CD4-positive, alpha-beta T cell treated with Interleukin-21 for 1 hour (primary cell): ENCODE measurements at regions not wholly inside any gene's neighbourhood (a gene's known extent, or its start where the extent isn't known, plus 50 kb on each side); places are given as distances from the start of the nearest gene placed in this dataset.

ENCODE experiments used
- DNase-seq: peaks from one replicate; pipeline ENCODE4 v3.0.0-alpha.2; 2020

- DNase-seq, result no peak
Measured at GRCh38 chr2:8407332-8407731, 274.5 kb upstream of the ID2 start.

DNA sequence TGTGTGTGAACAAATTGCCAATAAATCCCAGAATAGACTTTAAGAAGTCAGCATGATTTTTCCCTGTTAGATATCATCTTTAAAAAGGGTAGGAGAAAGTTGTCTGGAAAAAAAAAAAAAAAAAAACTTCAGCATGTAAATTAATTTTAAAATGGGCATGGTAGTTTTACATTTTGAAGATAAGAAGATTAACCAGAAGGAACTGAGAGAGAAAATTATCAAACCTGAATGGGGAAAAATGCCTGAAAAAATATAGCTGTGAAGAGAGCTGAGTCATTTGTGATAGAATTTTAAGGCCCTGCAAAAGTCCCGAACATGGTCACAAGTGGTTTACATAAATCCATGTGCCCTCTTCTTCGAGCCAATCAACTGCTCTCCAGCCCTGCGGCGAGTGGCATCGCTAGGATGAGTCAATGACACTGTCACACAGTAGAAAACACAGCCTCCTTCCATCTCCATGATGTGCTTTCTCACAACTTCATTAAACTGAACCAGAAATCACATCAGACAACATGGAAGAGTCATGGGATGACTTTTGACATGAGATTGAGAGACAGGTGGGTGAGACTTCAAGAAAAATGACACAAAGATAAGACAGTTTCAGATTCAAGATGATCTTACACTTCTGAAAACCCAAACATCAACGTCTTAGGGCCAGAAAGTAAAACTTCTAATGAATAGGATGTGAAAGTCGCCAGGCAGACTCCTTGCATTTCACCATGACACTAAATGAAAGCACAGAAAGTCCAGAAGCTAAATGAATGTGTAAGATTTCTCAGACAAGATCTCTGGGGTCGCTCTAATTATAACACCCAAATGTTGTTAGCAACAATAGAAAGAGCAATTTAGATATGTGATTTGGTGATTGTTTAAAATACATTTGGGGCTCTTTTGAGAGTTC is 273.0 kb upstream of the ID2 start:
- DNase-seq, result peak; percentile 56

- DNase-seq, result no peak
Measured at GRCh38 chr2:8409461-8410260, 272.2 kb upstream of the ID2 start.

DNA sequence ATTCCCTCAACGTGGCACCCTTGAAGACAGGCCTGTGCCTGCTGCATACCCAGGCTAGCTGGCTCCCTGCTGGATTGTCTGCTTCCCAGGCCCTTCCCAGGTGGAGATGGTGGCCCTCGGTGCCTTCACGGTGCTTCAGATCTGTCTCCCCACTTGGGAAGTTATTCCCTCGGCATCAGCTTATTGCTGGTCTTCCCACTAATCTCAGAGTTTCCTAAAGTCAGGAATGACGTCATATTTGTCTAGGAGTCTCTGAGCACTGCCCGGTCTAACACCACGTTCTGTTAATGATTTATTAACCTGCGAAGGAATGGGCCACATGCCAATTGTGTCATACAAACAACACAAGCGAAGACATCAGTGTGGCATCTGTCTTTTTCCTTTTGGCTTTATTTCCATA is 269.8 kb upstream of the ID2 start:
- DNase-seq, result no peak

DNA sequence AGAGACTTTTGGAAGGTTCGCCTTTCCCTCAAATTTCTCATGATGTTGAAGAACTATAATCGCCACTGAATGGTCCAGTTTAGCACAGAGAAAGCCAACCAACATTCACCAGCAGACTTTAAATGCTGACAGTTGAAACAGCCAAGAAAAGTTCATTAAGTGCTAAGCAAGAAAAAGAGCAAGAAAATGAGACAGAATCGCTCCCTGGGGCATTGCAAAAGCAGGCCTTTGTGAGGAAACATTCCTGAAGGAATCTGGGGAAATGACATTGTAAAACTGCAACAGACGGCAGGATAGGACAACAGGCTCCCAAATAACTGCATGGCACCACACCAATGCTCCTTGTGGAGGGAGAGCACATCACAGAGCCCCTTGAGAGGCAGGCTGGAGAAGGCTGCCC is 269.3 kb upstream of the ID2 start:
- no peak for DNase-seq

- DNase-seq, result no peak
Measured at GRCh38 chr2:8413589-8414135, 268.2 kb upstream of the ID2 start.

GRCh38 chr2:8414946-8415879 is 266.6 kb upstream of the ID2 start:
- DNase-seq, result no peak

- no peak for DNase-seq
Measured at GRCh38 chr2:8416001-8416571, 265.8 kb upstream of the ID2 start.

- no peak for DNase-seq
Measured at GRCh38 chr2:8416849-8417832, 264.7 kb upstream of the ID2 start.

DNA sequence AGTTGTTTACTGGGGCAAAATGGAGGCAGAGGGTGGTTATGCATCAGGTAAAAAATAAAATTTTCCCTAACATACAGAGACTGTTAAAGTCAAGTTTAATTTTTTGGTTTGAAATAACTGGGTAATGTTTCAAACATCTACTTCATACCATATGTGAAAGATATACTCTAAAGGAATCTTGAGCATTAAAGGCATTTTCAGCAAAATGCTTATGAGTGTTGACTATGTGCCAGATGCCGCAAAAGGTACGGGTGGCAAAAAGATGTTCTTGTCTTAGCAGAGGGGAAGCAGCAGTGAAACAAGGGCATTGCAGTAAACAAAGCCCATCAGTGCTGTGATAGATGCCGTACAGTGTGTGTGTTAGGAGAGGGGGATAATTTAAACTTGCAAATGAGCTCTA is 263.1 kb upstream of the ID2 start:
- DNase-seq, result no peak

DNA sequence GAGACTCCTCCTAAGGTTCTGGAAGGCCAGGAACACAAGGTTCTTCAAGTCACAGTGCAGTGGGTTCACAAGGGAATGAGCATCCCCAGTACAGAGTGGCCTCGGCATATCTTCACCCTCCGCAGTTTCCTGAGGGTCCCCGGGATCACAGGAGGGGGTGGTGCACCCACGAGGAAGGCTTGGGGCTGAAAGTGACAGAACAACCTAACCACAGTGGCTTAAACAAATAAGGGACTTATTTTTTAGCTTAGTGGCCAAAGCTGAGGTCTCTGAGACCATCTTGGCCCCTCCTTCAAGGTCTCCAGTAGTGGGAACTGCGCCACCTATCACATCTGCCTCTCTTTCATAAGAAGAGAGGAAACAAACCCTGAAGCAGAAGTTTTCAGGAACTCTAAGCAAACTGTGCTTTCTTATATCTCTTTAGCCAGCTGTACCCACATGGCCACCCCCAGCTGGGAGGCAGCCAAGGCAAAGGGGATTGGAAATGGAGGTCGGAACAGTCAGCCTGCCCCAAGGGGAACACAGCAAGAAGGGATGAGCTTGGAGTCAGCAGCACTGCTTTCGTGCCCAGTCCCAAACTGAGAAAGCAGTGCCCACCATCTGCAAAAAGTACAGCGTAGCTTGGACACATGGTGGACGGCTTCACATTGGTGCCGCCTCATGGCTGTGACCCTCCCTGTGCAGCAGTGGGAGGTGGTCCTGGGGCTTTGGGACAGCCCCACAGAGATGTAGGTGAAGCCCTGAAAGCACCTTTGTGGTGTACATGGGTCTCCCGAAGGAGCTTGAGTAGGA is 260.0 kb upstream of the ID2 start:
- DNase-seq, result no peak

DNA sequence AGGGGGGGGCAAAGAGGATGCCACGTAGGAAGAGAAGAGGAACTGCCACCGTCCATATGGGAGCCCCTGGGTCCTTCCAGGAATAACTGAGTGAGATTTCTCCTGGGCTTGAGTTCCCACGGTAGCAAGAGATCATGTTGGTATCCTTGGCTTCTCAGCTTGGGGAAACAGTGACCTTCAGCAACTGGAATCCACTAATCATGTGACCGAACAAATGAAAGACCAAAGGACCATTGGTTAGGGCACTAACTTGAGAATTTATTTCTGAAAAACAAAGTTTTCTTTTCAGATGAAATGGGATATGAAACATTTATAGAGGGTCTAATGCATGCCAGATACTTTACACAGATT is 259.4 kb upstream of the ID2 start:
- DNase-seq, result no peak

GRCh38 chr2:8424997-8425900 is 256.6 kb upstream of the ID2 start:
- DNase-seq, result peak; percentile 28

GRCh38 chr2:8426550-8426949 is 255.3 kb upstream of the ID2 start:
- DNase-seq, result no peak

- no peak for DNase-seq
Measured at GRCh38 chr2:8427211-8427610, 254.6 kb upstream of the ID2 start.

DNA sequence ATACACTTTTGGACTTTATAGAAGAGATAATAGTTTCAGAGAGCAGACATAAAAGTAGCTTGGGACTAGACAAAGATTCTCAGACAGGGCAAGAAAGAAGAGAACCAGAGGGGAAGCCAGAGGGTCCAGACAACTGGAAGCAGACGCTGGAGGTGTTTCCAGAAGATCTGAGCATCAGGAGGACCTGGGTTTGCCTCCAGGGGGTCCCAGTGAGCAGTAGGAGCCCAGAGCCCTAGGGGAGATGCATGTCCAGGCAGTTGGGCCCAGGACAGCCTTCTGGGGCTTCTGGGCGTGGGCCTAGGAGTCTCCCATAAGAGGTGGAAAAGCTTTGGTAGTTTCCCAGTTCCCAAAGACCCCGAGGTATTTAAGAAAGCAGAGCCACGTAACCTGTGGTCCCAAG is 251.2 kb upstream of the ID2 start:
- DNase-seq, result no peak

GRCh38 chr2:8431446-8432125 is 250.3 kb upstream of the ID2 start:
- no peak for DNase-seq

DNA sequence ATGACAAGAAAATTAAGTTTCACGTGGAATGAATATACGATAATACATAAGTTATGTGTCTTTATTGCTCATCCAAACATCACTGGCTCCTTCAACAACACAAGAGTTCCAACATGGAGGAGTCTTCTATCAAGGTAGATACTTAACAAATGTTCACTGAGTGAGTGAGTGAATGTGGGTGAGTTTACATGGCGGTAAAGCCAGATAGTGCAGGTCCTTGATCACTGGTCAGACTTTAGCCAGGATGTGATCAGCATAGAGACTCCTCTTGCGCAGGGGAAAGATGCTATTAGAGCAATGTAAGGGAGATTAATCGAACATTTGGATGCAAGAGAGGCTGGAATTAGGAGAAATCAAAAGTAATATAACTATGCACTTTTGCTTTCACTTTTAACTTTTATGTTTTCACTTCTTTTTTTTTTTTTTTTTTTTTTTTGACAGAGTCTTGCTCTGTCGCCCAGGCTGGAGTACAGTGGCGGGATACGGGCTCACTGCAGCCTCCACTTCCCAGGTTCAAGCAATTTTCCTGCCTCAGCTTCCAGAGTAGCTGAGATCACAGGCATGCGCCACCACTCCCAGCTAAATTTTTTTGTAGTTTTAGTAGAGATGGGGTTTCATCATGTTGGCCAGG is 249.0 kb upstream of the ID2 start:
- peak; percentile 14 for DNase-seq
